ENCODE measurements at regions not wholly inside any gene's neighbourhood (a gene's known extent, or its start where the extent isn't known, plus 50 kb on each side); places are given as distances from the start of the nearest gene placed in this dataset.

- no peak for DNase-seq
- peaks cover 0 to 3% (median 0%) of the 10 kb centered on the region in 3 donors for H3K9me3 ChIP-seq (ENCODE audit: control extremely low read depth in 1 of 3, control insufficient read depth in 2 of 3, insufficient read depth in 1 of 3, low read length in 2 of 3)
- H3K79me2 ChIP-seq (ENCODE audit: control insufficient read depth, insufficient read depth, low read length) = no peaks in the 10 kb centered on the region
- Mint-ChIP-seq H3K4me3 (no peak overlapping the region), H3K4me1 (no peaks in the 10 kb centered on the region), H3K27ac (no peak overlapping the region), H3K9me3 (ENCODE audit: insufficient read depth) (no peaks in the 10 kb centered on the region), H3K27me3 (no peaks in the 10 kb centered on the region)
- intact Hi-C loops (cut with micrococcal nuclease) = no loop called here
- no peaks in the 10 kb centered on the region for H3K4me1 ChIP-seq (ENCODE audit: control insufficient read depth in 2 of 2, insufficient read depth in 2 of 2, low read length in 2 of 2)
- TF ChIP-seq EZH2 (IDR thresholded peaks at IDR 0.05; ENCODE audit: borderline replicate concordance, insufficient read depth, low read depth, low read length, poor library complexity, severe bottlenecking) (no peak), CTCF (IDR thresholded peaks at IDR 0.05) (no peak)
- H4K20me1 ChIP-seq (ENCODE audit: control insufficient read depth, insufficient read depth, low read length, poor library complexity, severe bottlenecking) = no peaks in the 10 kb centered on the region
- H3K36me3 ChIP-seq (replicated peaks in 1 of 2; ENCODE audit: control extremely low read depth in 1 of 2, control insufficient read depth in 1 of 2, extremely low read depth in 1 of 2, insufficient read depth in 2 of 2, low read length in 1 of 2) = no peaks in the 10 kb centered on the region
- ChIA-PET POLR2A (no interaction called here), CTCF (no interaction called here)
- no peak overlapping the region for H3K4me2 ChIP-seq (replicated peaks; ENCODE audit: low read depth, low read length, poor library complexity, severe bottlenecking)
- no peak overlapping the region for H2AFZ ChIP-seq (ENCODE audit: insufficient read depth, low read depth, low read length, poor library complexity, severe bottlenecking)
- no peaks in the 10 kb centered on the region for H3K27me3 ChIP-seq (replicated peaks in 1 of 4; ENCODE audit: control extremely low read depth in 1 of 4, control insufficient read depth in 3 of 4, insufficient read depth in 4 of 4, low read length in 3 of 4)
- 90% methylated on average over 4 of the region's 4 CpGs for WGBS (ENCODE audit: insufficient coverage)
- H3K9ac ChIP-seq (ENCODE audit: low read length) = no peak overlapping the region
- H3K27ac ChIP-seq (ENCODE audit: low read length in 2 of 2) = no peak overlapping the region
- H3K4me3 ChIP-seq (ENCODE audit: control extremely low read depth in 1 of 5, extremely low read depth in 1 of 5, insufficient read depth in 1 of 5, low read depth in 2 of 5, low read length in 4 of 5) = no peak overlapping the region
- ATAC-seq (ENCODE audit: low read depth) = no peak
Measured at GRCh38 chr15:98221577-98221976, 261.1 kb downstream of the ARRDC4 start.

GRCh38 chr15:98226149-98226548 lies 265.6 kb downstream of the ARRDC4 start:
- ATAC-seq (ENCODE audit: low read depth) (no peak), DNase-seq (no peak)
- no peak overlapping the region for H2AFZ ChIP-seq (ENCODE audit: insufficient read depth, low read depth, low read length, poor library complexity, severe bottlenecking)
- no peaks in the 10 kb centered on the region for H3K79me2 ChIP-seq (ENCODE audit: control insufficient read depth, insufficient read depth, low read length)
- ChIA-PET POLR2A (no interaction called here), CTCF (no interaction called here)
- no peak for TF ChIP-seq CTCF (IDR thresholded peaks at IDR 0.05)
- TF ChIP-seq EZH2 (IDR thresholded peaks at IDR 0.05; ENCODE audit: borderline replicate concordance, insufficient read depth, low read depth, low read length, poor library complexity, severe bottlenecking) = no peak
- Mint-ChIP-seq H3K27ac (no peak overlapping the region), H3K9me3 (ENCODE audit: insufficient read depth) (no peaks in the 10 kb centered on the region), H3K4me3 (no peak overlapping the region), H3K27me3 (no peaks in the 10 kb centered on the region), H3K4me1 (no peaks in the 10 kb centered on the region)
- H3K9me3 ChIP-seq (ENCODE audit: control extremely low read depth in 1 of 3, control insufficient read depth in 2 of 3, insufficient read depth in 1 of 3, low read length in 2 of 3) = no peaks in the 10 kb centered on the region
- intact Hi-C loops (cut with micrococcal nuclease) = no loop called here
- no peaks in the 10 kb centered on the region for H4K20me1 ChIP-seq (ENCODE audit: control insufficient read depth, insufficient read depth, low read length, poor library complexity, severe bottlenecking)
- no peak overlapping the region for H3K27ac ChIP-seq (ENCODE audit: low read length in 2 of 2)
- H3K27me3 ChIP-seq (replicated peaks in 1 of 4; ENCODE audit: control extremely low read depth in 1 of 4, control insufficient read depth in 3 of 4, insufficient read depth in 4 of 4, low read length in 3 of 4) = no peaks in the 10 kb centered on the region
- H3K36me3 ChIP-seq (replicated peaks in 1 of 2; ENCODE audit: control extremely low read depth in 1 of 2, control insufficient read depth in 1 of 2, extremely low read depth in 1 of 2, insufficient read depth in 2 of 2, low read length in 1 of 2) = no peaks in the 10 kb centered on the region
- H3K9ac ChIP-seq (ENCODE audit: low read length) = no peak overlapping the region
- no peaks in the 10 kb centered on the region for H3K4me1 ChIP-seq (ENCODE audit: control insufficient read depth in 2 of 2, insufficient read depth in 2 of 2, low read length in 2 of 2)
- H3K4me2 ChIP-seq (replicated peaks; ENCODE audit: low read depth, low read length, poor library complexity, severe bottlenecking) = no peak overlapping the region
- WGBS (ENCODE audit: insufficient coverage) = 100% methylated on average over 1 of the region's 3 CpGs
- H3K4me3 ChIP-seq (ENCODE audit: control extremely low read depth in 1 of 5, extremely low read depth in 1 of 5, insufficient read depth in 1 of 5, low read depth in 2 of 5, low read length in 4 of 5) = no peak overlapping the region
